NOMO-1 treated with DMSO at 0.1 percent for 48 hours (cell line): ENCODE measurements at regions not wholly inside any gene's neighbourhood (a gene's known extent, or its start where the extent isn't known, plus 50 kb on each side); places are given as distances from the start of the nearest gene placed in this dataset.

Source experiments
- DNase-seq: peaks from one replicate; lab custom pipeline; 2025; ENCODE audit not compliant: unreplicated experiment; lab: John Stamatoyannopoulos, UW

DNA sequence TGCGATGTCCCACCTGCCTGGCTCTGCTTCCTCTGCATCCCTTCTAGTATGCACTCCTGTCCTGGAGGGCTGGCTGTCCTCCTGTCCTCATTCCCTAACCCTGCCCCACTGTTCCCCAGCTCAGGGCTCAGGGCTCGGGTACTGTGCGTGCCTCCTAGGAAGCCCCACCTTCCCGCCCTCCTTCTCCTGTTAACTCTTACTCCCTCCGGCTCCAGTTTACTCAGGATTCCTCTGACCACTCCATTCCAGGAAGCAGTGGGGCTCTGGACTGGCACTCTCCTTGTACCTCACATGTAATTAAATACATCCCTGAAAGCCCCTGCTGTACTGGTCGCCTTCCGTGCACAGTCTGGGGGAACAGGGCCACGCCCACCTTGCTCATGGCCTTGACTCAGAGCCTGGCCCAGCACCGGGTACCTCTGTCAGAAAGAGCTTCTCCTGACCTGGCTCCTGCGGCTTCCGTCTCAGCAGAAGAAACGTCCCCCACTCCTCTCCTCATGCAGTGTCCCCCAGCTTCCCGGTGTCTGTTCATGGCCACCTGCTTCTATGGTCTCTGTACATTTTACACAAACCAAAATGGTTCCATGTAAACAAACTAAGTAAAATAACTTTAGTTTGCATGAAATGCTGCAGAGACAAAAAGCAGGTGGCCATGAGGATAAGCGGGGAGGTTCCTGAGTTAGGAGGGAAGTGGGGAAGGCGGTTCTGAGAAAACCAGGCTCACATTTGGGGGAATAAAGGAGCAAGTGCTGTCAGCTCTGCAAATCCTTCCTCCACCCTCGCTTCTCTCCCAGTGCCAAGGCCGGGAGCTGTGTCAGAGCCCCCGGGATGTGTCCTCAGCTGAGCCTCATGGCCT is 445.9 kb downstream of the BRD1 start:
- DNase-seq: no peak

DNA sequence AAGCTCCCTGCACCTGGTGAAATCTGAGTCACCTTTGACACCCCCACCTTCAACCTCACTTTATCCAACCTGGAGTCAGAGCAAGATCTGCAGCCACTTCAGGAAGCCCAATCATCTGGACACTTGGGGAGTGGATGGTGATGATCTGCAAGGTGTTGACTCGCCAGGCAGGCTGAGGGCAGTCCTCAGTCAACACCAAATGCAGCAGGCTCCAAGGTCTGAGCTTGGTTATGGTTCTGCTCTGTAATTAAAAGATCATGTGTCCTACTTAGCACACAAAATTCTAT is 446.9 kb downstream of the BRD1 start:
- DNase-seq: no peak

DNA sequence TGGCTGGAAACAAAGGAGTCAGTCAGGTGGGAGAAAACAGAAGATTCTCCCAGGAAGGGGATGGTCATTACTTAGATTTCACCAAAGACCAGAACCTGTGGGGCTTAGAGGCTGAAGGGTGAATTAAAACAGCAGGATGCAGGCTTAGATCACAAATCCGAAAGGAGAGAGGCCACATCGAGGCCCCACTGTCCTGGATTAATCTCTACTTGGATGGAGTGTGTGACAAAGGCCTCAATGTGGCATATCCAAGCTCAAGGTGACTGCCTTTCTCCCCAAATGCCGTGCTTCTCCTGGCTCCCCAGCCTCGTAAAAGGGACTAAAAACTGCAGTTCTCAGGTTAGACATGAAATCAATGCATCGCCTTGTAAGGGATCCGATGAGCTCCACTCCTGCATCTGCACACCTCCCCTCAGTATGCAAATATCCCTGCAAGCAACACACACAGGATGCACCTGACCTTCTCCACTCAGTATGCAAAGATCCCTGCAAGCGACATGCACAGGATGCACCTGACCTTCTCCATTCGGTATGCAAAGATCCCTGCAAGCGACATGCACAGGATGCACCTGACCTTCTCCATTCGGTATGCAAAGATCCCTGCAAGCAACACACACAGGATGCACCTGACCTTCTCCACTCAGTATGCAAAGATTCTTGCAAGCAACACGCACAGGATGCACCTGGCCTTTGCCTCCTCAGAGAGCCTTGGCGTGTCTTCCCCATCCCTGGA is 447.4 kb downstream of the BRD1 start:
- DNase-seq: no peak

DNA sequence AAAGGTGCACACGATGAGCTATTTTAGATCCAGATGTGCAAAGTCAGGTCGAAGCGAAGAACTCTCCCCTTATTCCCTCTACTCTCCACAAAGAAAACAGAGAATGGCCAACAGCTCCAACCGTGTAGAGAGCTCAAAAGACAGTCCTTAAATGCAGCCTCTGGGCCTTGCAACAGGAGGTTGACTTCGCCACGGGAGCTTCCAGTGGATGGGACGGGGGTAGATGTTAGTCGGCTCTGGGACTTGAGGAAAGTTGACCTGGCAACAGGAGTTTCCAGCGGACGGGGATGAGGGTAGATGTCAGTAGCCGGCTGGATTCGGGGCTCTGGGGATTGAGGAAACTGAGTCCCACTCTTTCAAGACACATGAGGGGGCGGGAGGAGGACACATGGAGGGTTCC is 450.4 kb downstream of the BRD1 start:
- DNase-seq: no peak

DNA sequence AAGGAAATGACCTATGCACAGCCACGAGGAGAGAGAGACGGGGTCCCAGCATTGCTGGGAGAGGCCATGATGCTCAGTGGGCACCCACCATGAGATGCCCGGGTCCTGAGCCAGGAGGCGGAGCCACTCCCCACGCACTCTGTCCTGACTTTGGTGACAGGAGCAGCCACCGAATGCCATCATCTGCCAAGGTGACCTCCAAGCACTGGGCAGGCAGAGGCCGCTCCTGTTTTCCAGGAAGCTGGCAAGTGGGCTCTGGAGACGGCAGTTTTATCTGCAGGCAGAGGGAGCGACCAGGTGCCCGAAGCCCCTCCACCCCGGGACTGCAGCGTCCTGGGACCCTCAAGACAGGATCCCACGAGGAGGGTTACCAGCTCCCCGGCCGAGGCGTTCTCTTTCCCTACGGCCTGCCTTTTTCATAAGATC is 453.9 kb downstream of the BRD1 start:
- DNase-seq: no peak

DNA sequence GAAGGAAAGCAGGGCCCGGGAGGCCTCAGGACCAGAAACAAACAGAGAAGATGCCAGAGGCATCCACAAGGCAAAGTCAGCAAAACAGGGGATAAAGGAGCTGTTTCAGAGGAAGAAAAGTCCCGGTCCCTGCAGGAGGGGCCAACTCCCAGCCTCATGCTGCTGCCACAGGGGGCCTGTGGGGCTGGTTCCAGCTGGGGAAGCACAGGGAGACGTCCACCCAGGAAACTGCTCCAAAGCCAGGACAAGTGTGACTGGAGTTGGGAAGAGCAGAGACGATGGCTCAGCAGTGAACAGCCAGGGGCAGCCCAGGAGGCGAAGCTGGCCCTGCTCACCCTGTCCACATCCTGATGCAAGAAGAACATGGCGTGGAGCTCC is 454.4 kb downstream of the BRD1 start:
- no peak for DNase-seq

DNA sequence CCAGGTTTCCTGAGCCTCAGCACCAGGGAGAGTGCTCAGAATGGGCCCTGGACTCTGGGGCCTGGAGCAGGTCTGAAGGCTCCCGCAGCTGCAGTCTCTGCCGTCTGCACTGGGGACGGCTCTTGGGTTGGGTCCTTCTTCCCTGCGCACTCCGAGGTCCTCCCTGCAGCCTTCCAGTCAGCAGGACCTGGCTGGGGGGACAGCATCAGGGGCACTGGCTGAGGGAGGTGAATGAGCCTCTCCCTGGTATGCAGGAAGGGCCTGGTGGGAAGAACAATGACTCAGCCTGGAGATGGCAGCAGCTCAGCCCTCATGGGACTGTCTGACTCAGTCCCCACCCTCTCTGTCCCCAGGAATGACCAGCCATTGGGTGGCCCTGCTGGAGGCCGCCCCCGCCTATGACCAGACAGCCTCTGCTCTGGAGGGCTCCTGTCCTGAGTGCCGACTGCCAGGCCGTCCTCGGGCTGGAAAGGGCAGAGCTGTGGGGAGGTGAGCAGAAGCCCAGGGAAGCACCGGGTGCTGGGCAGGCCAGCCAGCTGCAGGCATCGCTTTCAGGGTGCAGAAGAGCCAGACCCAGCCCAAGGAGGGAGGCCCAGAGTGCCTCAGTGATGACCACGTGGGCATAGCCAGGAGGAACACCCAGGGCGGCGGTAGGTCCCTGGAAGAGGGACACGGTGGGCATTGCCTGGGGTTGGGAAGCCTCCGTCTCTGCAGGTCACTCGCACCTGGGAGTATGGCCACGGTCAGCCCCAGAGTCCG is 455.0 kb downstream of the BRD1 start:
- no peak for DNase-seq

DNA sequence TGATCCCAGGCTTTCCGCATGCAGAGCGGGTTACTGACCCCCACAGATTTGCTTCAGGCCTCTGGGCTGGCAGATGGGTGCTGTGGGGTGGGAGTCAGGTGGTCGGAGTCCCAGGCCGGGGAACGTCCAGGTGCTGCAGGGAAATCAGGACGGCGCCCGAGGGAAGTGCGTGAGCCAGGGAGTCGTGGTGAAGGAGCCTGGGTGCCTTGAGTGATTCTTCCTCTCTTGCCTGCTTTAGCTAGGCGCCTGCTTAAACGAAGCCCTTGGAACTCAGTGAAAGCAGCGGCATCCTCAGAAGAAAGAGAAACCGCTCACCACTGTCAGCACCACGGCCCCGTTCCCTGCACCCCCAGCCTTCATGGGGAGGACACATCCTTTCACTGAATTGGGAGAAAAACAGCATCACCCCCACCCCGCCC is 455.6 kb downstream of the BRD1 start:
- no peak for DNase-seq

DNA sequence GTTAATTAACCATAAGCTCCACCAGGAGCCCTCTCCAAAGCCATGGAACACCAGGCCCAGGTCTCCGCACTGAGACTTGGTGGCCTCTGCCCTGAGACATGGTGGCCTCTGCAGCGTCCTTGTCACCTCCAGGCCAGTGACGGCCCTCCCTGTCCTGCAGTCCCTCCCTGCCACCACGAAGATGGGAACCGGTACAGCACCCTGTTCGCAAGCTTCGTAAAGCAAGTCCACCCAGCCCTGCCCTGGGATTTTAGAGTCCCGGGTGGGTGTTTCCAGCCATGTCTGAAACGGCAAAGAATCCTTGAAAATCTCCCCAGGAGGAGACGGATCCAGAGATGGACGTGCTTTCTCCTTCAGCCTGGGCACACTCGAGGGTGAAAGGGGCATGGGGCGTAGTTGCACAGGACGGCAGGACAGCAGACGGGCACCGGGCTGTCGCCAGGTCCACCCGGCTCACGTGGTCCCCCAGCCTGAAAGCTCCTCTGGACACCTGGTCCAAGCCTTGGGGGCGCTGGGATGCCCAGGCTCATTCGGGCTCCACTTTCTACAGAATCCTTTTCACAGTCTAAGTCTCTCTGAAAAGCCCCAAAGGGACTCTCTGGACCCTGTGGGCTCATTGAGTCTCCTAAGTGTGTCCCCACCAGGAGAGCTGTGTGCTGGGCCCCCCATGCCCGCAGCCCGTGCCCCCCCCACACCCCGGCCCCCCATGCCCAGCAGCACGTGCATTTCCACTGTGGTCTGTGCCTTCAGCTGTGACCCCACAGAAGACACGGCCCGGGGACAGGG is 456.2 kb downstream of the BRD1 start:
- no peak for DNase-seq

DNA sequence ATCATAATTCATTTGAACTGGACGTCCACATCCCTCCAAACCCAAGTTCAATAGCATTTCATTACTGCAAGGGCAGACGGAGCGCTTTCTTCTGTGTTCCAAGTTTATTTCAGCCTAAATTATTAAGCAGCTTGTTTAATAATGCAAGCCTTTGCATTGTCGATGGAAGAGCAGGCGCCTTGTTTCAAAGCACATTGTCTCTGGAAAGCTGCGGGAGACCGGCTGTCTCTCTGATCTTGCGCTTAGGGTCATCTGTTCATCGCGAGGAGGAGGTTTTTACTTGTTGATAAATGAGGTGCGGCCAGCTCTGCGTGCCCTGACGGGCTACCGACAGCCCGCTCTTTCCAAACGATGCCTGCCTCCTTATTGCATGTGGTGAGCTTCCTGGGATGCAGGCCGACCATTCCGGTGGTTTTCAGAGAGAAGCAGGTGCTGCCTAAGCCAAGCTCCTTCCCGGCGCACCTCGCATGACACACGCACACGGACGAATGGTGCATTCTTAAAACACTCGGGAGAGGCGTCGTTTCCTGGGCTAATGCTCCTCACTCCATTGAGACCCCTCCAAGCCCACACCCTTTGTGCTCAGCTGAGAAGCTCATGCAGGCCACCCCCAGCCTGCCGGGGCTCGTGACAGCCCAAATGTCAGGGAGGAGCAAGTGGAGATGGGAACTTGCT is 456.9 kb downstream of the BRD1 start:
- DNase-seq: no peak

DNA sequence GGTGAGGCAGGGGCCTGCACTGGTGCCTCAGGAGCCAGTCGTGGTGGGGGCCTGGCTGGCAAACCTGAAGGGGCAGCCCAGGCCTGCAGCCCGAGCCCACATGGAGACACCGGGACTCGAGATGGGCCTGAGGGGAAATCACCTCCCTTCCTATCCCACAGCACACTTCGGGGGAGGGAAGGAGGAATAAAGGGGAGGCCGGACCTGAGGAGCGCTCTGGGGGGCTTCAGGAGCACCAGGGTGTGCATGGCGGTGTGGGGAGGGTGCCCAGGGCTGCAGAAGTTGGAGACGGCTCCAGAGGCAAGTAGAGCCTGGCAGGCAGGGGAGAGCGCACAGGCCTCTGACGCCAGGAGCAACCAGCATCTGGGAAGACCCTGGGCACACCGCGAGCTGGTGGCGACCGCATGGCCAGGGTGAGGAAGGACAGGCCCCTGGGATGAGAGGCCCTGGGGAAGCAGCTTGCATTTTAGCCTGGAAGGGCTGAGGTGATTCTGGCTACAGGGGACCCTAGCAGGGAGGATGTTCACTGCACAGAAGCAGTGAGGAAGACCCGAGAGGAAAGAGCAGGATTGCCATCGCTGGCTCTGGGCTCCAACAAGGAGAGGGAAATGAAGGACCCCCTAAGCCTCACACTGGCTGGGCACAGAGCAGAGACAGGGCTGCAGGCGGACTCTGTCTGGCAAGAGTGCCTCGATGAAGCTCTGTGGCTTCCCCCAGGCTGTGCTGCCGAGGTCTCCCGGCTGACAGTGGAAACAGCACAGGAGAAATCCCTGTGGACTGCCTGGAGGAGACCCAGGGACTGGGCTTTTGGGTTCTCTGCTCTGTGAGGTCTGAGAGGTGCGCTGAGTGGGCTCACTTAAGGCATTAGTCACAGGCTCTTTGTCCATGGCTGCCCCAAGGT is 457.7 kb downstream of the BRD1 start:
- no peak for DNase-seq

DNA sequence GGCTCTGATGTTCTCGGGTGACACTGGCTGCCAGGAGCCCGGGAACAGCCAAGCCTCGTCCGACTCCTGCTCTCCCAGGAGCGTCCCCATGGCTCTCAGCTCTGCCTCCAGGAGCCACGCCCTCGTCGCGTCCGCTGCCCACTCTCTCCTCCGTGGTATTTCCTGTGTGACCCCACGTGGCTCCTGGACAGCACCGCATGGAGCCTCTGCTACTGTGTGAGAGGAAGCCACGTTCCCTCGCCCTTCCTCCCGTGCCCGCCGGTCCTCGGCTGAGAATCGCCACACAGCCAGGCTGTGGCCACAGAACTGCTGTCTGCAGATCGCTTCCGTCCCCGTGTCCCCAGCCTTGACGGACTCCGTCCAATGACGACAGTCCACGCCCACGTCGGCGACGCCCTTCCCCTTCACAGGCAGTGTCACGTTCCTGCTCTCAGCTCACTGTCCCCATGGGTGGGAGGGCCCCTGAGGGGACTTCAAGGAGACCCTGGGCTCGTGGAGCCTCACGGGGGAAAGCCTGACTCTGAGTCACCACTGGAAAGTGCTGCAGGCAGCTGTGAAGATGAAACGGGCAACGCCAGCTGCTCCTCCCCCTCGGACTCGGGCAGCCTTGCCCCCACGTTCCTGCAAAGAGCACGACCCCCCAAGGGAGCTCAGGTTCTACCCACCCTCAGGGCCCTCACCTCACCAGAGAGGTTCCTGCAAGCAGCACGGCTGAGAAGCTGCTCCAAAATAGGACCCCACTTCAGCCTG is 458.5 kb downstream of the BRD1 start:
- DNase-seq: no peak

DNA sequence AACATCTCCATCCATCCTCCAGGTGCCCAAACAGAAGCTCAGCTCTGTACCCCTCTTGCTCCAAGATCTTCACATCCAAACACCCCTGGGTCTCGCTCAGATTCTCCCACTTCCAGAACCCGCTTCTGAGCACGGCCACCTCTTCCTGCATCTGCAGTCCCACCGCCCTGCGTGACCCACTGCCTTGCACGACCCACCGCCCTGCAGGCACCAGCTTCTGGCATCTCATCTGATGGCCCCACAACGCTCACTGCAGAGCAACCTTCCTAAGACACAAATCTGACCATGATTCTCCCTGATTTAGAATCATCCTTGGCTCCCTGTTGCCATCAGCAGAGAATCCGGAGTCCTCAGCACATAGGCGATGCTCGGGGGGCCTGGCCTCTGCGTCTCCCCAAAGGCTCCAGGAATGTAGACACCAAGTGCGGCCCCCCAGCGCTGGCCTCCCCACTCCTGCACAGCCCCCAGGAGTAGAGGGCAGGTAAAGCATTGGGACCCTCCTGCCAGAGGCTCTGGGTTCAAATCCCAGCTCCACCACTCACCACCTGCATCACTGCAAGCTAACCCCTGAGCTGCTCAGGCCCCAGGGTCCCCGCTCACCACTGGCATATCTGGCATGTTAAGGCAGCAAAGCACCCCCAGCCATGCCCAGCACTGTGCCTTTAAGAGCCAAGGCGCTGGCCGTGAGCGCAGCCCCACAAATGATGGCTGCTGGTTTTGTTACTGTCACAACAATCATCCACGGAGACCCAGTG is 459.3 kb downstream of the BRD1 start:
- no peak for DNase-seq

DNA sequence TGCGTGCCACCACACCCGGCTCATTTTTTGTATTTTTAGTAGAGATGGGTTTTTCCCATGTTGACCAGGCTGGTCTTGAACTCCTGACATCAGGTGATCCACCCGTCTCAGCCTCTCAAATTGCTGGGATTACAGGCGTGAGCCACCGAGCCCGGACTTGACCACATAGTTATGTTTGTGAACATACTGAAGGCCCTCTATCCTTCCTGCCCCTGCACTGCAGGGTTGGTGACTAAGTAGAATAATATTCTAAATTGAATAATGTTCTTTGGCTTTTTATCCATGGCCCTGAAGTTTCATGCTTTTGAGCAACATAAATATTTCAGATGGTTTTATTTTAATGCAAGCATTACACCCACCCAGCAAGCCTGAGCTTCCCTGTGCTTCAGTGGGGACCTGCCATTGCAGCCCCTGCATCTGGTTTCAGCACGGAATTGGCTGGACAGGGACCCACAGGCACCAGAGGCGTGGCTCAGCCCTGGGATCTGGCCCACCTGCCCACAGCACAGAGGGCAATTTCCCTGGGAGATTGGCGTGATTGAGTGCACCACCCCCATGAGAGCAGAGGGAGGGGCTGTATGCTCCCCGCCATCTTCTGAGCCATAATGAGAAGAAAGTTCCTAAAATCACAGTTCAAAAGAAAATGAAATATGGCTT is 460.5 kb downstream of the BRD1 start:
- no peak for DNase-seq

DNA sequence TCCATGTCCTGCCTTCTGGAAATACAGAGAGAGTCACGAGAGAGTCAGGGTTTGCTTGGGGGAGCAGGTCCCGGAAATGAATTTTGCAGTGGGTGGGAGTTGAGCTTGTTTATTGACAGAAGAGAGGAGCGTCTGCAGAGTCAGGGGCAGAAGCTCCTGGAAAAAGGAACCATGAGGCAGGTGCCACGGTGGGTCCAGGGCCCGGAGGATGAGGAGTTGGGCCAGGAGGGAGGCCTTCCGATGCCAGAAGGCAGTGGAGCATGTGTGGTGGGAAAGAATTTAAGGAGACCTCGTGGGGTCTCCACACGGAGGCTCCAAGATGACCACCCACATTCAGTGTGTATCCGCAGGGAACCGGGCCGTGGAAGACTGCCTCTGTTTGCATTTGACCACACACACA is 461.2 kb downstream of the BRD1 start:
- no peak for DNase-seq

DNA sequence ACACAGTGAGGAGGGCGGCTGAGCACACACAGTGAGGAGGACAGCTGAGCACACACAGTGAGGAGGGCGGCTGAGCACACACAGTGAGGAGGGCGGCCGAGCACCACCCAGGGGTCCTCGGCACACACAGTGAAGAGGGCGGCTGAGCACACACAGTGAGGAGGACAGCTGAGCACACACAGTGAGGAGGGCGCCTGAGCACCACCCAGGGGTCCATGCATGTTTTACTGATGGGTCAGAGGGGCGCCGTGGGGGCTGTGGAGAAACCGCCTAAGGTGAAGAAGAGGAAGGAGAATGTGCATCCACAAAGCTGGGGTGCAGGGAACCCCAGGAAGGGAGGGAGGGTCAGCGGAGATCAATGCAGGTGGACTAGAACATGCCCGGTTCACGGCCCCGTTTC is 461.8 kb downstream of the BRD1 start:
- no peak for DNase-seq

DNA sequence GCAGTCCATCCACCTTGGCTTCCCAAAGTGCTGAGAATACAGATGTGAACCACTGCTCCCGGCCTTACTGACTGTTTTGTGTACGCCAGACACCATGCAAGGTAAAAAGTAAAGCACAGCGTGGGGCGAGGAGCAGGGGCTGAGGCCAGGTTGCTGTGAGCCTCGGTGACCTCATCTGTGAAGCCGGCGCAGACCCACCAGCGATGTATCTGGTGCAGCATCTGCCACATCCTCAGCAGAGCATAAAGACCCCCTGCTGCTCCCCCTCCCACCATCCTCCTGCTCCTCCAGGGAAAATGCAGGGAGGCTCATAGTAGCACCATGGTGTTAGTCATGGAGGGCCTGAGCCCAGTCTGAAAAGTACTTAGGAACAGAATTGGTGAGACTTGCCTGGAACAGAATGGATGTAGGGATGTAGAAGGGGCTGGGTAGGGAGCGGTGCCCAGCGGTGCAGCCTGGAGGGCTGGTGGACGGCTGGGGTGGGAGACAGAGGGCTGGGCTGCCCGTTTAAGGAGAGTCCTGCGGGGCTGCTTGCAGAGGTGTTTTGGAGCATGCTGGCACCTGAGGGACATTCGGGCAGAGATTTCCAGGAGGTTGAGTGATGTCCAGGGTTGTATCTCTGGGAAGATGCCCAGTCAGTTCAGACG is 462.4 kb downstream of the BRD1 start:
- no peak for DNase-seq
